ENCODE measurements at regions not wholly inside any gene's neighbourhood (a gene's known extent, or its start where the extent isn't known, plus 50 kb on each side); places are given as distances from the start of the nearest gene placed in this dataset.

- TF ChIP-seq ZNF165 (CRISPR knock-in tag; IDR thresholded peaks at IDR 0.05; ENCODE audit: borderline replicate concordance) = no peak
- TF ChIP-seq RBM39 (optimal IDR thresholded peaks at IDR 0.05; ENCODE audit: low read depth, low read length) = no peak
- no peak for TF ChIP-seq GABPB2 (CRISPR knock-in tag; conservative IDR thresholded peaks at IDR 0.05)
- TF ChIP-seq ZNF316 (IDR thresholded peaks at IDR 0.05) = peak; percentile 39; the same call in 1 of the 2 replicates
- TF ChIP-seq TAF7 (tag; IDR thresholded peaks at IDR 0.05) = no peak
- TF ChIP-seq THAP12 (CRISPR knock-in tag; IDR thresholded peaks at IDR 0.05) = no peak
- no peak for TF ChIP-seq KDM1A (IDR thresholded peaks at IDR 0.05)
- TF ChIP-seq TEAD2 (tag; IDR thresholded peaks at IDR 0.05) = no peak
- no peak for TF ChIP-seq IFI16 (CRISPR knock-in tag; IDR thresholded peaks at IDR 0.05)
- TF ChIP-seq CHD1 (IDR thresholded peaks at IDR 0.05; ENCODE audit: low read length) = no peak
- TF ChIP-seq ATF3 (IDR thresholded peaks at IDR 0.05) = no peak; the same call in 1 of the 2 replicates
- no peak for TF ChIP-seq ATF3 (CRISPR knock-in tag; conservative IDR thresholded peaks at IDR 0.05)
- TF ChIP-seq ZBTB11 (CRISPR knock-in tag; IDR thresholded peaks at IDR 0.05) = no peak
- TF ChIP-seq HMG20A (CRISPR knock-in tag; conservative IDR thresholded peaks at IDR 0.05) = no peak
- no peak for TF ChIP-seq CHAMP1 (IDR thresholded peaks at IDR 0.05)
- no peak for TF ChIP-seq ZNF512 (tag; IDR thresholded peaks at IDR 0.05)
These were observed 143.0 kb upstream of the RPS23 start (continued) for GRCh38 chr5:82421119-82421518.
